ENCODE measurements at regions not wholly inside any gene's neighbourhood (a gene's known extent, or its start where the extent isn't known, plus 50 kb on each side); places are given as distances from the start of the nearest gene placed in this dataset.

- Histone ChIP-seq H3K36me3 (ENCODE audit: insufficient read depth, low read length) (no peaks in the 10 kb centered on the region), H3K9ac (ENCODE audit: low read depth, low read length) (no peak overlapping the region), H3K9me3 (ENCODE audit: control insufficient read depth, insufficient read depth, low read length) (no peaks in the 10 kb centered on the region), H3K4me1 (ENCODE audit: insufficient read depth, low read length) (no peaks in the 10 kb centered on the region)
These were observed 588.2 kb upstream of the TENM4 start for GRCh38 chr11:80028998-80029397.

- no peaks in the 10 kb centered on the region for H3K36me3 ChIP-seq (ENCODE audit: insufficient read depth, low read length)
- no peak overlapping the region for H3K9ac ChIP-seq (ENCODE audit: low read depth, low read length)
- no peaks in the 10 kb centered on the region for H3K4me1 ChIP-seq (ENCODE audit: insufficient read depth, low read length)
- H3K9me3 ChIP-seq (ENCODE audit: control insufficient read depth, insufficient read depth, low read length), result no peaks in the 10 kb centered on the region
These were observed 583.3 kb upstream of the TENM4 start for GRCh38 chr11:80024119-80024518.

- no peaks in the 10 kb centered on the region for H3K4me1 ChIP-seq (ENCODE audit: insufficient read depth, low read length)
- no peak overlapping the region for H3K9ac ChIP-seq (ENCODE audit: low read depth, low read length)
- H3K36me3 ChIP-seq (ENCODE audit: insufficient read depth, low read length), result no peaks in the 10 kb centered on the region
- no peaks in the 10 kb centered on the region for H3K9me3 ChIP-seq (ENCODE audit: control insufficient read depth, insufficient read depth, low read length)
These were observed 582.6 kb upstream of the TENM4 start for GRCh38 chr11:80023386-80023785.

- H3K9me3 ChIP-seq (ENCODE audit: control insufficient read depth, insufficient read depth, low read length), result no peaks in the 10 kb centered on the region
- H3K9ac ChIP-seq (ENCODE audit: low read depth, low read length), result no peak overlapping the region
- no peaks in the 10 kb centered on the region for H3K4me1 ChIP-seq (ENCODE audit: insufficient read depth, low read length)
- H3K36me3 ChIP-seq (ENCODE audit: insufficient read depth, low read length), result no peaks in the 10 kb centered on the region
These were observed 569.7 kb upstream of the TENM4 start for GRCh38 chr11:80010536-80010935.

- Histone ChIP-seq H3K9me3 (ENCODE audit: control insufficient read depth, insufficient read depth, low read length) (no peaks in the 10 kb centered on the region), H3K36me3 (ENCODE audit: insufficient read depth, low read length) (no peaks in the 10 kb centered on the region), H3K9ac (ENCODE audit: low read depth, low read length) (no peak overlapping the region)
These were observed 568.3 kb upstream of the TENM4 start for GRCh38 chr11:80009081-80009480.

GRCh38 chr11:80007616-80008015 lies 566.8 kb upstream of the TENM4 start:
- no peaks in the 10 kb centered on the region for H3K4me1 ChIP-seq (ENCODE audit: insufficient read depth, low read length)
- H3K36me3 ChIP-seq (ENCODE audit: insufficient read depth, low read length), result no peaks in the 10 kb centered on the region
- H3K9ac ChIP-seq (ENCODE audit: low read depth, low read length), result no peak overlapping the region
- no peaks in the 10 kb centered on the region for H3K9me3 ChIP-seq (ENCODE audit: control insufficient read depth, insufficient read depth, low read length)

More at GRCh38 chr11:80009081-80009480, 568.3 kb upstream of the TENM4 start:
- no peaks in the 10 kb centered on the region for H3K4me1 ChIP-seq (ENCODE audit: insufficient read depth, low read length)

GRCh38 chr11:79990141-79990540 lies 549.3 kb upstream of the TENM4 start:
- Histone ChIP-seq H3K9me3 (ENCODE audit: control insufficient read depth, insufficient read depth, low read length) (no peaks in the 10 kb centered on the region), H3K4me1 (ENCODE audit: insufficient read depth, low read length) (no peaks in the 10 kb centered on the region), H3K36me3 (ENCODE audit: insufficient read depth, low read length) (no peaks in the 10 kb centered on the region), H3K9ac (ENCODE audit: low read depth, low read length) (no peak overlapping the region)

- Histone ChIP-seq H3K9ac (ENCODE audit: low read depth, low read length) (no peak overlapping the region), H3K36me3 (ENCODE audit: insufficient read depth, low read length) (no peaks in the 10 kb centered on the region), H3K4me1 (ENCODE audit: insufficient read depth, low read length) (no peaks in the 10 kb centered on the region), H3K9me3 (ENCODE audit: control insufficient read depth, insufficient read depth, low read length) (no peaks in the 10 kb centered on the region)
These were observed 541.4 kb upstream of the TENM4 start for GRCh38 chr11:79982185-79982584.

- no peaks in the 10 kb centered on the region for H3K36me3 ChIP-seq (ENCODE audit: insufficient read depth, low read length)
- no peak overlapping the region for H3K9ac ChIP-seq (ENCODE audit: low read depth, low read length)
- H3K9me3 ChIP-seq (ENCODE audit: control insufficient read depth, insufficient read depth, low read length), result no peaks in the 10 kb centered on the region
- H3K4me1 ChIP-seq (ENCODE audit: insufficient read depth, low read length), result no peaks in the 10 kb centered on the region
These were observed 540.1 kb upstream of the TENM4 start for GRCh38 chr11:79980916-79981315.

- no peak overlapping the region for H3K9ac ChIP-seq (ENCODE audit: low read depth, low read length)
- H3K36me3 ChIP-seq (ENCODE audit: insufficient read depth, low read length), result no peaks in the 10 kb centered on the region
- H3K9me3 ChIP-seq (ENCODE audit: control insufficient read depth, insufficient read depth, low read length), result no peaks in the 10 kb centered on the region
- H3K4me1 ChIP-seq (ENCODE audit: insufficient read depth, low read length), result peaks cover 6% of the 10 kb centered on the region
These were observed 533.1 kb upstream of the TENM4 start for GRCh38 chr11:79973721-79974617.

- no peaks in the 10 kb centered on the region for H3K9me3 ChIP-seq (ENCODE audit: control insufficient read depth, insufficient read depth, low read length)
- no peak overlapping the region for H3K9ac ChIP-seq (ENCODE audit: low read depth, low read length)
- H3K36me3 ChIP-seq (ENCODE audit: insufficient read depth, low read length), result no peaks in the 10 kb centered on the region
- H3K4me1 ChIP-seq (ENCODE audit: insufficient read depth, low read length), result peaks cover 6% of the 10 kb centered on the region
These were observed 530.4 kb upstream of the TENM4 start for GRCh38 chr11:79971255-79971654.

- Histone ChIP-seq H3K4me1 (ENCODE audit: insufficient read depth, low read length) (no peaks in the 10 kb centered on the region), H3K9me3 (ENCODE audit: control insufficient read depth, insufficient read depth, low read length) (no peaks in the 10 kb centered on the region), H3K36me3 (ENCODE audit: insufficient read depth, low read length) (no peaks in the 10 kb centered on the region), H3K9ac (ENCODE audit: low read depth, low read length) (no peak overlapping the region)
These were observed 525.8 kb upstream of the TENM4 start for GRCh38 chr11:79966592-79966991.

- H3K36me3 ChIP-seq (ENCODE audit: insufficient read depth, low read length), result no peaks in the 10 kb centered on the region
- no peak overlapping the region for H3K9ac ChIP-seq (ENCODE audit: low read depth, low read length)
- H3K4me1 ChIP-seq (ENCODE audit: insufficient read depth, low read length), result no peaks in the 10 kb centered on the region
- no peaks in the 10 kb centered on the region; the same call in 1 of the 2 replicates for H3K9me3 ChIP-seq (ENCODE audit: control insufficient read depth, insufficient read depth, low read length)
These were observed 523.2 kb upstream of the TENM4 start for GRCh38 chr11:79963856-79964645.

GRCh38 chr11:79960461-79960860 lies 519.6 kb upstream of the TENM4 start:
- Histone ChIP-seq H3K9me3 (ENCODE audit: control insufficient read depth, insufficient read depth, low read length) (no peaks in the 10 kb centered on the region; the same call in 1 of the 2 replicates), H3K36me3 (ENCODE audit: insufficient read depth, low read length) (no peaks in the 10 kb centered on the region), H3K4me1 (ENCODE audit: insufficient read depth, low read length) (no peaks in the 10 kb centered on the region), H3K9ac (ENCODE audit: low read depth, low read length) (no peak overlapping the region)

- Histone ChIP-seq H3K9me3 (ENCODE audit: control insufficient read depth, insufficient read depth, low read length) (no peaks in the 10 kb centered on the region; the same call in 1 of the 2 replicates), H3K36me3 (ENCODE audit: insufficient read depth, low read length) (no peaks in the 10 kb centered on the region), H3K4me1 (ENCODE audit: insufficient read depth, low read length) (no peaks in the 10 kb centered on the region), H3K9ac (ENCODE audit: low read depth, low read length) (no peak overlapping the region)
These were observed 518.5 kb upstream of the TENM4 start for GRCh38 chr11:79959318-79959717.

Measured in ES-I3 (cell line).